GM21737 (cell line): ENCODE measurements at regions not wholly inside any gene's neighbourhood (a gene's known extent, or its start where the extent isn't known, plus 50 kb on each side); places are given as distances from the start of the nearest gene placed in this dataset.
"Not testable (repeated sequence)": the region's sequence is repeated elsewhere in the genome, so short reads cannot be mapped to it uniquely, and the experiment has no call there.

Experiments used
- ATAC-seq: cut with Tn5 transposase; IDR thresholded peaks from one replicate; pipeline ENCODE4 v1.9.1; 2021; ENCODE audit warnings: mild to moderate bottlenecking, moderate library complexity; ENCODE audit not compliant: unreplicated experiment

DNA sequence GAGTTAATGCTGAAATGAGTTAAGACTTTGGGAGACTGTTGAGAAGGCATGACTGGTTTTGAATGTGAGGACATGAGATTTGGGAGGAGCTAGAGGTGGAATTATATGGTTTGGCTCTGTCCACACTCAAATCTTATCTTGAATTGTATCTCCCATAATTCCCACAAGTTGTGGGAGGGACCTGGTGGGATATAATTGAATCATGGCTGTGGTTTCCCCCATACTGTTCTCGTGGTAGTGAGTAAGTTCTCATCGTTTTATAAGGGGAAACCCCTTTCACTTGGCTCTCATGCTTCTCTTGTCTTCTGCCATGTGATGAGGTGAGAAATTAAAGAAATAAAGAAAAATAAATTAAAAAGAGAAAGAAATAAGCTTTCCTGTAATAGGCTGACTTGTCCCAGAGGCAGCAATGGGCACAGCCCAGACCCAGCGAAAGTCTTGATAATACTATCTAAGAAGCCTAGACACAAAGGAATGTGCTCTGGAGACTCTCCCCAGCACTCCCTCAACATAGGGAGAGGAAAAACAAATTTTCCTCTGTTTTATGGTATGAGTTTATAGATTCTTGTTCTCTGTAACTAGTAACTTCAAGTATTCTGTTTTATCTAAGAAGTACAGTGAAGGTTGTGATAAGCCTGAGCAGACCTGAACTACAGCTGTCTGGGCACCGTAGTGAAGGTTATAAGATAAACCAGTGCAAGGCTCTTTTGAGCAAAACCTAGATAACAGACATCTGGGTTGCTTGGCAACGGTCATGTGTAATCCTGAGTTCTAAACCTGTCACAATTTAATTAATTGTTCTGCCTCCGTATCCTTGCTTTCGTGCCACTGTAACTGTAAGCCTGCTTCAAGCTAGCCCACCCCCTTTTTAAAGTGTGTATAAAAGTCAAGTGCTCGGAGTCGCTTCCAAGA, 88.9 kb upstream of the ECI2 start:
- no peak for ATAC-seq

DNA sequence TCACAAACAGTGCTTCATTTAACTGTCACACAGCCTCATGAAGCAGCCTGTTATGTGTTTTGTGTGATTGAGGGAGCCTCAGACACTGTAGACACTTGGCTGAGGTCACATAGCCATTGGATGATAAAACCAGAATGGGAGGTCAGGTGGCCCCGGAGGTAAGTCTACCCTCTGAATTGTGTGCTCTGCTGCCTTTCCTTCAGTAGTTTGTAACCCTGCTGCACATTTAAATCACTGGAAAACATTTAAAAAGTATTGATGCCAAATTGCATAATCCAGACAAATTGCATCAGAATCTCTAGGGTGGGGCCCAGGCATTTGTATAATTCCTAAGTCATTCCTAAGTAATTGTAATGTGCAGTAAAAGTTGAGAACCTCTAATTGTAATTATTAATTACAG, 85.2 kb upstream of the ECI2 start:
- ATAC-seq, result no peak

DNA sequence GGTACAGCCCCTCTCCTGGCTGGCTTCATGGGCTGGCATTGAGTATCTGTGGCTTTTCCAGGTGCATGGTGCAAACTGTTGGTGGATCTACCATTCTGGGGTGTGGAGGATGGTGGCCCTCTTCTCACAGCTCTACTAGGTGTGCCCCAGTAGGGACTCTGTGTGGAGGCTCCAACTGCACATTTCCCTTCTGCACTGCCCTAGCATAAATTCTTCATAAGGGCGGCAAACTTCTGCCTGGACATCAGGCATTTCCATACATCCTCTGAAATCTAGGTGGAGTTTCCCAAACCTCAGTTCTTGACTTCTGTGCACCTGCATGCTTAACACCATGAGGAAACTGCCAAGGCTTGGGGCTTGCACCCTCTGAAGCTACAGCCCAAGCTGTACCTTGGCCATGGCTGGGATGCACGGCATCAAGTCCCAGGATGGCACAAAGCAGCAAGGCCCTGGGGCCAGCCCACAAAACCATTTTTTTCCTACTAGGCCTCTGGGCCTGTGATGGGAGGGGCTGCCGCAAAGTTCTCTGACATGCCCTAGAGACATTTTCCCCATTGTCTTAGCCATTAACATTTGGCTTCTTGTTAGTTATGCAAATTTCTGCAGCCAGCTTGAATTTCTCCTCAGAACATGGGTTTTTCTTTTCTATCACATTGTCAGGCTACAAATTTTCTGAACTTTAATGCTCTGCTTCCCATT, 83.4 kb upstream of the ECI2 start:
- not testable (repeated sequence) for ATAC-seq

DNA sequence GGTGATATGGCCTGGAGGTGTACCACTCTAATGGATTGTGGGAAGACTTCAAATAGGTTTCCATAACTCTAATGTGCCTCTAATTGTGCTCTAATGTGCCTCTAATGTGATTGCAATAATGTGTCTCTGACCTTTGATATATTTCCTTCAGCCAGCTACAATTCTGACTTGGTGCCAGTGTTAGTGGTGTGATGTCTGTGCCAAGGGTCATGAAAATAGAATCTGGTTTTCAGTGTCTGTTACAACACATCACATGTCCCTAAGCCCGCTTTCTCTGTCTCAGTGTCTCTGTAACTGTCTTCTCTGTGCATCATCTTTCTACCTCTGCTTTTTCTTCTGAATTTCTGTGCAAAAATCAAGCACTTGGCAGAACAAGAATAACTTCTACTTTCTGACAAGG, 77.2 kb upstream of the ECI2 start:
- ATAC-seq, result no peak

DNA sequence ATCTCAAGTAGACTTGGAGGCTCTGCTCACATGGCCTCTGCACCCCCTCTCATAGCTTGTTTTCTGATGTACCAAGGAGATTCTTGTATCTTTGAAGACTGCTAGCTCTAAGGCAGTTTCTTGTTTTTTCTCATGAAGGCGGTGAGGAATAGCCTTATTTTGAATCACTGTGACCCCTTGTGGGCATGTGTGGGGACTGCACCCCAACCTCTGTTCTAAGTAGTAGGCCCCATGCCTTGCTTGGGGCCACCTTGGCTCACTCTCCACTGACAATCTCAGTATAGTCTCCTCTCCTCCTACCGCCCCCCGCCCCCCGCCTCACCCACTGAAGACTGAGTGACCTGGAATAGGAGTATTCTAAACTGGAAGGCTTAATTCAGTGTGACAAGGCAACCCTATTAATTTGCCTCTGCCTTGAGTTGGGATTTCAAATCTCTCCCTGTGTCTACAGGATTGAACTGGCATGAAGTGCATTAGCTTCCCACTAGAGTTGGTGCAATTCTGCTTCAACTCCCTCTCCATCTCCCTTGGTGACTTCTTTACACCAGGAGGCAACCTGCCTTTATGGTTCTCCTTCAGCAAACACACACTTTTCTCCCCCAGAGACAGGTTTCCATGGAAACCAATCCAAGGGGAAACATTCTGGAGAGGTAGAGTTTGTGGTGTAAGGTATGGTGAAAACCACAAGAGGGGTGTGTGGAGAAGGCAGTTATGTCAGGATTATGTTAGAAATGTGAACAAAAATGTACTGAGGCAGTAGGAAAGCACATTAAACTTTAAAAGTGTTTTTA, 75.4 kb upstream of the ECI2 start:
- ATAC-seq, result no peak

DNA sequence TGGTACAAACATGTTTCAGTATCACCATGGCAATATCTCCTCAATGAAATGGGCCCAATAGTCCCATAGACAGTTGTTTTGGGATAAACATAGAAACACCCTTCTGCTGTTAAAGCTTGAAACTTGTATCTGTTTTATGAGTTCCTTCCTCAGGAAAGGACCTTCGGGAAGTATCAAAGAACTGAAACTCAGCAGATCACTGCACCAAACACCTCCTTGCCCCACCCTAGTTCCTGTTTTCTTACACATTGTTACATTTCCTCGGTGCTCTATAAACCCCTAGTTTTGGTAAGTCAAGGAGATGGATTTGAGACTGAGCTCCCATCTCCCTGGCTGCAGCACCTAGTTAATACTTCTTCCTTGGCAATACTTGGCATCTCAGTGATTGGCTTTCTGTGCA, 73.8 kb upstream of the ECI2 start:
- no peak for ATAC-seq

DNA sequence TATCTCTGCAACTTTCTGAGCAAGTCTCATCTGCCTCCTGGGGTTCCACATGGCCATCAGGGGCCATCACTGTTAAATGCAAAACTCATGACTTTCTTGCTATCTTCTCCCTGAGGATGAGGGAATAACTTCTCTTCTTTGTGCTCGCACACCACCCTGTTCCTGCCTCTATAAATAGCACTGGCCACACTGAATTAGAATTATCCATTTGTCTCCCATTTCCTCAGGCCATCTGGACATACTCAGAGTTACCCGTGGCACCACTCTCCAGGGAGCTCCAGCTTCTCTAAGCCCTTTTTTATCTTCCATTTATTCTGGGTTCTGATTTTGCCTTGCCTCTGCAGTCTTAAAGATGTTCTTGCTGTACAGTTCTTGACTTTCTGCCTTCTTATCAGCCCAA, 72.8 kb upstream of the ECI2 start:
- ATAC-seq, result no peak

DNA sequence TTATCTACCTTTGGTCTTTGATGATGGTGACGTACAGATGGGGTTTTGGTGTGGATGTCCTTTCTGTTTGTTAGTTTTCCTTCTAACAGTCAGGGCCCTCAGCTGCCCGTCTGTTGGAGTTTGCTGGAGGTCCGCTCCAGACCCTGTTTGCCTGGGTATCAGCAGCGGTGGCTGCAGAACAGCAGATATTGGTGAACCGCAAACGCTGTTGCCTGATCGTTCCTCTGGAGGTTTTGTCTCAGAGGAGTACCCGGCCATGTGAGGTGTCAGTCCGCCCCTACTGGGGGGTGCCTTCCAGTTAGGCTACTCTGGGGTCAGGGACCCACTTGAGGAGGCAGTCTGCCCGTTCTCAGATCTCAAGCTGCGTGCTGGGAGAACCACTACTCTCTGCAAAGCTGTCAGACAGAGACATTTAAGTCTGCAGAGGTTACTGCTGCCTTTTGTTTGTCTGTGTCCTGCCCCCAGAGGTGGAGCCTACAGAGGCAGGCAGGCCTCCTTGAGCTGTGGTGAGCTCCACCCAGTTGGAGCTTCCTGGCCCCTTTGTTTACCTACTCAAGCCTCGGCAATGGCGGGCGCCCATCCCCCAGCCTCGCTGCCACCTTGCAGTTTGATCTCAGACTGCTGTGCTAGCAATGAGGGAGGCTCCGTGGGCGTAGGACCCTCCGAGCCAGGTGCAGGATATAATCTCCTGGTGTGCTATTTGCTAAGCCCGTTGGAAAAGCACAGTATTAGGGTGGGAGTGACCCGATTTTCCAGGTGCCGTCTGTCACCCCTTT, 68.5 kb upstream of the ECI2 start:
- not testable (repeated sequence) for ATAC-seq

DNA sequence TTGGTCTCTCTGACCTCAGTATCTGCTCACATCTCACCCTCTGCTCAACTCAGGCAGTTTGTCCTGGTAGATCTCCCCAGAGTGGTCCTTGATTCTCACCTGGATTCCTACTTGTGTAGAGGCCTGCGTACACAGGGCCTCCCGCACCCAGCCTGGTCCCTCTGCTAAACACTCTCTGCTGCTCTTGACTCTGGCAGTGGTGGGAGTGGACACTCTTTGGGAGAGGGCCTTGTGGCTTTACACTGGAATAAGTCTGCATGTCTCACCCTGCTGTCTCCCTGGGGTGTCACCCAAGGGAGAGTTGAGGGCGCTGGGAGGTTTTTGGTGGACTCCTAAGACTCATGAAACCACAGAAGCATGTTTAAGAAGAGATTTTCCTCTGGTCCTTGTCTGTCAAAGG, 57.3 kb upstream of the ECI2 start:
- no peak for ATAC-seq

DNA sequence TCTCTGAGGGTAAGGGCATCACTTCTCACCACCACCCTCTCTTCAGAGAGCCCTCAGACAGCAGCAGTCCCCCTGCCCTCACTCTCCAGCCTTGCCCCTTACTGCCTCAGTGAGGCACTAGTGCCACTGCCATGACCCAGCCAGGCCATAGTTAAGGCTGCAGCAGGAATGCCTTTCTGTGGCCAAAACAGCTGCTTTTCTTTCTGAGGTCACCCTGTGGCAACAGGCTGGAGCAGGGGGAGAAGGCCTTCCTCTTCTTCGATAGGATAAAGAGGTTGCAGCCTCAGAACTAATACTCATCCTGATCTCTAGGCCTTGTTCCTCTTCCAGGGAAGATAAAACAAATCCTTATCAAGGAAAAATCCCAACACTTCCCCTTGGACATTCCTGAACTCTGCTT, 56.8 kb upstream of the ECI2 start:
- no peak for ATAC-seq

DNA sequence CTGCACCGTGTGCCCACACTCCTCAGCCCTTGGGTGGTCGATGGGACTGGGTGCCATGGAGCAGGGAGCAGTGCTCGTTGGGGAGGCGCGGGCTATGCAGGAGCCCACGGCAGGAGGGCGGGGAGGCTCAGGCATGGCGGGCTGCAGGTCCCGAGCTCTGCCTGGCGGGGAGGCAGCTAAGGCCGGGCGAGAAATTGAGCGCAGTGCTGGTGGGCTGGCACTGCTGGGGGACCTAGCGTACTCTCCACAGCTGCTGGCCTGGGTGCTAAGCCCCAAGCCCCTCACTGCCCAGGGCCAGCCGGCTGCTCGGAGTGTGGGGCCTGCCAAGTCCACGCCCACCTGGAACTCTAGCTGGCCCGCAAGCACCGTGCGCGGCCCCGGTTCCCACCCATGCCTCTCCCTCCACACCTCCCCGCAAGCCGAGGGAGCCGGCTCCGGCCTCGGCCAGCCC, 55.9 kb upstream of the ECI2 start:
- ATAC-seq, result no peak

DNA sequence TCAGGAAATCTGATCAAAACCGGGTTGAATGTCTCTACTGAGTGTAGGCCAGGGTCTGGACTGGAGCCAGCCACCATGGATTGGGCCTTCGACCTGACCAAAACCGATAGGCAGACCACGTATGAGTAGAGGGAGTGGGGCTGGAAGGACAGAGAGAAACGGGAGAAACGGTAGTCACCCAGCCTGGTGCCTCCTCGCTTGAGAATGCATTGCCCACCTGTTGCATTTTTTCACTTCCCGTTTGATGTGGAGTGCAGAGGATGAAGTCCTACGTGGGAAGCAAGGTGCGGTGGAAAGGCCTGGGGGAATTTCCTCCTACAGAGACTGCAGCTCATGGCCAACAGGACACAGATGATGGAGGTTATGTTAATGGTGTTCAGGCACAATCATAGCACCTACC, 53.9 kb upstream of the ECI2 start:
- no peak for ATAC-seq

DNA sequence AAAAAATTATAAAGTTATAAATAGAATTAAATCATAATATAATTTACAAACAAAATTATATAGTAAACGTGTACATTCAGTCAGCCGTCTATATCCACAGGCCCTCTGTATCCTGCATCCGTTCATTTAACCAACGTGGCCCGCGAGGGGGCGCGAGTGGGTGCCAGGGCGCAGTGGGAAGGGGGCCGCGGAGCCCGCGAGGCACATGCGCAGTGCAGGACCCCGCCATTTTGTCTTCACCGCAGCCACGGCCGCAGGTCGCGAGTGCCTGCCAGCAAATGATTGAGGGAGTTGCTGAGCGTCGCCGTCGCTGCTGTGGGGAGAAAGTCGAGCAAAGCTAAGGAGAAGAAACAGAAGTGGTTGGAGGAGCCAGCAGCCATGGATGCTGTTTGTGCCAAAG, 53.4 kb upstream of the ECI2 start:
- ATAC-seq, result no peak

DNA sequence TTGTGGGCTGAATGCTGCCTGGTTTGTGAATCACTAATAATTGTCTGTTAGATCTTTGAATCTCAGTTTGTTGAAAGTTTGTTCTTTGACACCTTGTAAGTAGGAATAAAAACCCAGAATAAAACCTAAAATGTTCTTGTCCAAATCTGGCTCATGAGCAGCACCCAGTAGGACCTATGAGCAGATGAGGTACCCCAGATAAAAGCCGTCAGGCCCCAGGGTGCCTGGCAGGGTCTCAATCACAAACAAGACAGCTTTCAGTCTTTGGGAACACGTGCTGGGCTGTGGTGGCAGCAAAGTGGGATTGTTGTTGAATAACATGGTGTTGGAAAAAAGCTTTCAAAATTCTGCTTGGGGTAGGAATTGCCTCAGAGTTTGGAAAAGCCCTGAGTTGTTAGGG, 52.1 kb upstream of the ECI2 start:
- no peak for ATAC-seq

DNA sequence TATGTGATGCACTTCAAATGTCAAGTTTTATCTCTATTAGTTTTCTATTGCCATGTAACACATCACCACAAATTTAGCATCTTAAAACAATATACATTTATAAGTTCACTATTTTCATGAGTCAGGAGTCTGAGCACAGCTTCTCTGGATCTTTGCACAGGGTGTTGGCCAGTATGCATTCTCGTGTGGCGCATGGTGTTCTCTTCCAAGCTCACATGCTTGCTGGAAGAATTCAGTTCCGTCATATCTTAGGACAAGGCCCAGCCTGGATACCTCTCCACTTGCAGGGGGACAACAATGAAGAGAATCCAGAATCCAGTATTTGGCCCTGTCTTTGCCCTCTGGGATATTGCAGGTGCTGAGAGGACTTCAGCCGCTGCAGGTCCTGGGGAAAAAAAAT, 51.0 kb upstream of the ECI2 start:
- ATAC-seq, result no peak

DNA sequence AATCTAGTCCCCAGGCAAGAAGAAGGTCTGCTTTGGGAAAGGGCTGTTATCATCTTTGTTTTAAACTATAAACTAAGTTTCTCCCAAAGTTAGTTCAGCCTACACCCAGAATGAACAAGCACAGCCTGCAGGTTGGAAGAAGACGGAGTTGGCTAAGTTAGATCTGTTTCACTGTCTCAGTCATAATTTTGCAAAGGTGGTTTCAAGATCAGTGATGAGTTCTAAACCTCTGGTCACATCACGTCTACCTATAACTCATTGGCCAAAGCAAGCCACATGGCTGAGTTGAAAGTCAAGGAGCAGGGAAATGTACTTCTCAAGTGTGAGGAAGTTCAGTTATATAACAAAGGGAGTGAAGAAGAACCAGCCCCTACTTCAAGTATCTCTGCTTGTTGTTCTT, 50.5 kb upstream of the ECI2 start:
- no peak for ATAC-seq

DNA sequence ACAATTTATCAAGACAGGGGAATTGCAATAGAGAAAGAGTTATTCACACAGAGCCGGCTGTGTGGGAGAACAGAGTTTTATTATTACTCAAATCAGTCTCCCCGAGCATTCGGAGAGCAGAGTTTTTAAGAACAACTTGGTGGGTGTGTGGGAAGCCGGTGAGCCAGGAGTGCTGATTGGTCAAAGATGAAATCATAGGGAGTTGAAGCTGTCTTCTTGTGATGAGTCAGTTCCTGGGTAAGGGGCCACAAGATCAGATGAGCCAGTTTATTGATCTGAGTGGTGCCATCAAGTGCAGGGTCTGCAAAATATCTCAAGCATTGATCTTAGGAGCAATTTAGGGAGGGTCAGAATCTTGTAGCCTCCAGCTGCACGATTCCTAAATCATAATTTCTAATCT, 50.0 kb upstream of the ECI2 start:
- no peak for ATAC-seq
